ENCODE measurements at regions not wholly inside any gene's neighbourhood (a gene's known extent, or its start where the extent isn't known, plus 50 kb on each side); places are given as distances from the start of the nearest gene placed in this dataset.

GRCh38 chr5:36492984-36493654 lies 113.3 kb upstream of the SLC1A3 start:
- no peak for DNase-seq
- H3K36me3 ChIP-seq = no peaks in the 10 kb centered on the region
- no peaks in the 10 kb centered on the region for H3K27me3 ChIP-seq
- H3K27ac ChIP-seq = no peak overlapping the region
- H3K9me3 ChIP-seq = no peaks in the 10 kb centered on the region
- no peaks in the 10 kb centered on the region for H3K4me1 ChIP-seq
- intact Hi-C loops (cut with DNase I; ENCODE audit: low total_unique reads) = no loop called here
- TF ChIP-seq POLR2A (IDR thresholded peaks at IDR 0.05) = no peak
- no peak for TF ChIP-seq CTCF (IDR thresholded peaks at IDR 0.05)
- H3K4me3 ChIP-seq = no peak overlapping the region

DNA sequence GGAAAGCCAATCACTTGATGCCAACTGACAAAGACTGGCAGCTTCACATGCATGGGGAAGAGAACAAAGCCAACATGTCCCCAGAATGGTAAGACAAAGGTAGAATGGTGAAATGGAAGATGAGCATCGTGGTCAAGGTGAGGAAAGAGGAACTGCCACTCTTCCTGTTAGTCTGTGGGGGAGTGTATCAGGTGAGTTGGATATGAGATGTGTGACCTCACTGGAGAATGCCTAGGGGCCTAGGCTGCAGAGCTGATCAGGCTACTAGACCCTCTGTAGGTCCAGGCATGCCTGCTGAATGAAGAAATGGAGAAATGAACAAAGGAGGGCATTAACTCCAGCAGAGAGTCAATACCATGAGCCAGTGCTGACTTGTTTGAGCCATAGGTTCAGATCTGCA lies 112.4 kb upstream of the SLC1A3 start:
- intact Hi-C loops (cut with DNase I; ENCODE audit: low total_unique reads) = no loop called here
- no peaks in the 10 kb centered on the region for H3K36me3 ChIP-seq
- no peak overlapping the region for H3K27ac ChIP-seq
- TF ChIP-seq POLR2A (IDR thresholded peaks at IDR 0.05) (no peak), CTCF (IDR thresholded peaks at IDR 0.05) (no peak)
- H3K4me1 ChIP-seq = no peaks in the 10 kb centered on the region
- no peak overlapping the region for H3K4me3 ChIP-seq
- H3K27me3 ChIP-seq = no peaks in the 10 kb centered on the region
- H3K9me3 ChIP-seq = no peaks in the 10 kb centered on the region
- no peak for DNase-seq

DNA sequence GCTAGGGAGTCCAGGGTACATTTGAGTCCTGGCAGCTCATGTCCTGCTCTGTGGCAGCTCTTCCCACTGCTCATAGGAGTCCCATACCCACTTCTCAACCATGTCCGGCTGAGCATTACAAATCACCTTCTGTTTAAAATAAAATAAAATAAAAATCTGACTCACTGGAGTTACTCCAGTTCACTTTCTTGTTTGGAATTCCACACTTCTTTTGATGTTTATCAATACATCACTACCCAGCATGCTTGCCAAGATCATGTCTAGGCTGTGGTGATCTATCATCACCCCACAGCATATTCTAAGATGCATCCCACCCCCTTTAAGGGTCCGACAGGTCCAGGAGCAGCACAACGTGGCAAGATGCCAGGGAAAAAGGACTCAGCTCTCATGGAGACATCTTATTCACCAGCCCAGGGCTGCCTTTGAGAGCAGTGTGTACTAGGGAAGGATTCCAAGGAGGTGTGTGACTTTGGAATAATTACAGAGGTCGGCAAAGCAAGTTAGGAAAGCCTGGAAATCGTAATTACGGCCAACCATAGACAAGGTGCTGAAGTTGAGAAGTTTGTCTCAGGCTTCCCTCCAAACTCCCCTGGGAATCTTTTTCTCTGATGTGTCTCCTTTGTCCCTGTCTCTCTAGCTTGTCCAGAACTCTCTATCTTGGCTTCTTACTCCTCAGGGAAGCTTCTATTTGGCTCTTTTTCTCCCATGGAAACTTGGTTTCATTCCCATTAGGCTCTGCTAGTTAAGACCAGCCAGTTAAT lies 111.4 kb upstream of the SLC1A3 start:
- Histone ChIP-seq H3K4me3 (no peak overlapping the region), H3K27ac (no peak overlapping the region), H3K27me3 (no peaks in the 10 kb centered on the region), H3K4me1 (no peaks in the 10 kb centered on the region), H3K9me3 (no peaks in the 10 kb centered on the region), H3K36me3 (no peaks in the 10 kb centered on the region)
- no peak for DNase-seq
- intact Hi-C loops (cut with DNase I; ENCODE audit: low total_unique reads) = no loop called here
- no peak for TF ChIP-seq POLR2A (IDR thresholded peaks at IDR 0.05)
- TF ChIP-seq CTCF (IDR thresholded peaks at IDR 0.05) = no peak

DNA sequence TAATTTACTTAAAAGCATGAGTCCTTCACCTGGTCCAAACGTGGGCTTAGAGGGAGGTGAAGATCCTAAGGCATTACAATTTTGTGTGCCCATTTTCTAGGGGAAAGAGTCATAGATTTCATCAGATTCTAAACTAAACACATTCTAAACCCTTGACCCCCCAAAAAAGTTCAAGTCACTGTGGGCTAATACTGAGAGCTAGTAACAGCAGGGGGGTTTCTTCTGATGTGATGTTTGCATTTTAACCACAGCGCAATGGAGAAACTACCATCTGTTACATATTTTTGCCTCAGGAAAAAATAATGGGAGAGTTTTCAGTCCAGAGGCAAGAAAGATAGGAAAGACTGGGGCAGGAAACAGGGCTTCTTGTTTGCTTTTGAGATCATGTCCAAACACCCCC lies 110.8 kb upstream of the SLC1A3 start:
- DNase-seq = no peak
- no peak for TF ChIP-seq CTCF (IDR thresholded peaks at IDR 0.05)
- TF ChIP-seq POLR2A (IDR thresholded peaks at IDR 0.05) = no peak
- Histone ChIP-seq H3K4me1 (no peaks in the 10 kb centered on the region), H3K27me3 (no peaks in the 10 kb centered on the region), H3K4me3 (no peak overlapping the region), H3K27ac (no peak overlapping the region), H3K9me3 (no peaks in the 10 kb centered on the region), H3K36me3 (no peaks in the 10 kb centered on the region)
- intact Hi-C loops (cut with DNase I; ENCODE audit: low total_unique reads) = no loop called here

DNA sequence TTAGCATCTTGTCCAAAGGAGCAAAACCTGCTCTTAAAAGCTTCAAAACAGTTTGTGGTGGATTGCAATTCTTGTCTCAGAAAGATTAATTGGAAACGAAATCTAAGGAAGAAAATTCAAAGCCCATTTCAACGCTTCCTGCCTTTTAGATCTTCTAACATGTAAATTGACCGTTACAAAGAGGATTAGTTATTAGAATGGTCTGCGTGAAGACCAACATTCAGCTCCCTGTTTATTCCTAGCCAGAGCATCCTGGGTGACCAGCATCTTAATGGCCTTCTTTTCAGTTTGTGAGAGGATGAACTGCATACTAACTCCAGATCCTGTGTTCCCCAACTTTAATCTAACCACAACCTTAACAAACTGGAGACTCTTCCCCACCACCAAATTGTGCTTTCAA lies 109.9 kb upstream of the SLC1A3 start:
- intact Hi-C loops (cut with DNase I; ENCODE audit: low total_unique reads) = no loop called here
- TF ChIP-seq POLR2A (IDR thresholded peaks at IDR 0.05) (no peak), CTCF (IDR thresholded peaks at IDR 0.05) (no peak)
- no peaks in the 10 kb centered on the region for H3K36me3 ChIP-seq
- H3K27ac ChIP-seq = no peak overlapping the region
- no peak overlapping the region for H3K4me3 ChIP-seq
- DNase-seq = no peak
- no peaks in the 10 kb centered on the region for H3K27me3 ChIP-seq
- no peaks in the 10 kb centered on the region for H3K9me3 ChIP-seq
- H3K4me1 ChIP-seq = no peaks in the 10 kb centered on the region

Data from uterus (tissue), 3 donors.